Astrocyte of the spinal cord (primary cell): ENCODE measurements at regions not wholly inside any gene's neighbourhood (a gene's known extent, or its start where the extent isn't known, plus 50 kb on each side); places are given as distances from the start of the nearest gene placed in this dataset.

ENCODE experiments used
- DNase-seq: peaks from one replicate; pipeline ENCODE4 v3.0.0; 2011; ENCODE audit warnings: low read depth, low spot score
- H3K4me3 ChIP-seq: 2 replicates; pipeline ENCODE4 v1.5.1; 2011; ENCODE audit warnings: low read depth, mild to moderate bottlenecking, low read length, moderate library complexity
- in situ Hi-C: cut with HindIII; loops from 2 replicates; pipeline ENCODE4 v1.10.0; 2017; ENCODE audit warnings: low sequenced_read_pairs
- TF ChIP-seq, protein P1 (sequence below): IDR thresholded peaks from 2 replicates; pipeline ENCODE4 v1.5.1; 2012; ENCODE audit warnings: low read depth, mild to moderate bottlenecking, low read length, inconsistent platforms

DNA sequence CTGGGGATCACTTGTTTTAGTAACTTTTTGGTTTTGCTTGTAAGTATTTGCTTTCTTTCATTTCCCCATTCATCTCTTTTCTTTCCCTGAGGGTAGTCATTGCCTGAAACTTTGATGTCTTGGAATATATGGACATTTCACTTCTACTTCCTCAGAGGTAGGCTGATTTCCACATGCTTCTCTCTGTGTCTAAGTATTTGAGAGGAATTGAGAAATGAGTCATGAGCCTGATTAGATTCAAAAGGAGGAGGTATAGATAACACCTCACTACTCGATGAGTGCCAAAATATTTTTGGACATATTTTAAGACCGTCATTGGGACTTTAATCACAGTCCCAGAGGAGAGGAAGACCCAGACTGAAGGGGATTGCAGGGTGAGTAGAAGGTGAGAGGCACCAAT is 480.1 kb upstream of the SGO1 start:
- in situ Hi-C loops: no loop called here
- H3K4me3 ChIP-seq: no peak overlapping the region
- no peak for DNase-seq
- TF ChIP-seq, protein P1, sequence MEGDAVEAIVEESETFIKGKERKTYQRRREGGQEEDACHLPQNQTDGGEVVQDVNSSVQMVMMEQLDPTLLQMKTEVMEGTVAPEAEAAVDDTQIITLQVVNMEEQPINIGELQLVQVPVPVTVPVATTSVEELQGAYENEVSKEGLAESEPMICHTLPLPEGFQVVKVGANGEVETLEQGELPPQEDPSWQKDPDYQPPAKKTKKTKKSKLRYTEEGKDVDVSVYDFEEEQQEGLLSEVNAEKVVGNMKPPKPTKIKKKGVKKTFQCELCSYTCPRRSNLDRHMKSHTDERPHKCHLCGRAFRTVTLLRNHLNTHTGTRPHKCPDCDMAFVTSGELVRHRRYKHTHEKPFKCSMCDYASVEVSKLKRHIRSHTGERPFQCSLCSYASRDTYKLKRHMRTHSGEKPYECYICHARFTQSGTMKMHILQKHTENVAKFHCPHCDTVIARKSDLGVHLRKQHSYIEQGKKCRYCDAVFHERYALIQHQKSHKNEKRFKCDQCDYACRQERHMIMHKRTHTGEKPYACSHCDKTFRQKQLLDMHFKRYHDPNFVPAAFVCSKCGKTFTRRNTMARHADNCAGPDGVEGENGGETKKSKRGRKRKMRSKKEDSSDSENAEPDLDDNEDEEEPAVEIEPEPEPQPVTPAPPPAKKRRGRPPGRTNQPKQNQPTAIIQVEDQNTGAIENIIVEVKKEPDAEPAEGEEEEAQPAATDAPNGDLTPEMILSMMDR: no peak

DNA sequence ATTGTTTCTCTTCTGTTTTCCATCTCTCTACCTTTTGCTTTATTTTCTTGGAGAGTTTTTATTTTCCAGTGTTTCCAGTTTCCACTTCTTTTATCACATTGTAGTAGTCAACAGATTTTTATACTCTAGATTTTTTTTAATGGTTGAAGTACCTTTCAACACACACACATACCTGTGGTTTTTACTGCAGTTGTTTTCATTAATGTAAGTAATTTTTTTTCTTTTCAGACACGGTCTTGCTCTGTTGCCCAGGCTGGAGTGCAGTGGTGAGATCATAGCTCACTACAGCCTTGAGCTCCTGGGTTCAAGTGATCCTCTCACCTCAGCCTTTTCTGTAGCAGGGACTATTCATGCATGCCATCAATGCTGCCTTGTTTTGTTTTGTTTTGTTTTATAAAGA is 472.5 kb upstream of the SGO1 start:
- in situ Hi-C loops: no loop called here

DNA sequence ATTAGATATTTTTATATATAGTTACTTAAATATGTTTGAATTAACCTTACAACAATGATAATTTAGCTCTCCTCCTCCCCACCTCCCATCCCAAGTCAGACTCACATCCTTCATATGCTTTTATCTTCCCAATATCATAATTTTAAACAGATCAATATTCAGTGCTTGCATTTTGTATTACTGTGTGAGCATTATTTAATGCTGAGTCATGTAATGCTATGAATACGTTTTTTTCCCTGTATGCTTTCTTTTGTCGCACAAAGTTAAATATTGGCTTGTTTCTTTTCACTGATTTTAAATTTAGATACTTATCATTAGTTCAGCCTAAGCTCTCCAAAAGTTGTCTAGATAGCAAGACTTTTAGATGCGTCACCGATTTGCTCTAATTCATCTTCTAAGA is 471.6 kb upstream of the SGO1 start:
- TF ChIP-seq, protein P1: no peak
- in situ Hi-C loops: no loop called here
- no peak for DNase-seq
- no peak overlapping the region for H3K4me3 ChIP-seq

More for the DNA sequence above, 472.5 kb upstream of the SGO1 start:
- no peak for DNase-seq
- TF ChIP-seq, protein P1: no peak
- H3K4me3 ChIP-seq: no peak overlapping the region

DNA sequence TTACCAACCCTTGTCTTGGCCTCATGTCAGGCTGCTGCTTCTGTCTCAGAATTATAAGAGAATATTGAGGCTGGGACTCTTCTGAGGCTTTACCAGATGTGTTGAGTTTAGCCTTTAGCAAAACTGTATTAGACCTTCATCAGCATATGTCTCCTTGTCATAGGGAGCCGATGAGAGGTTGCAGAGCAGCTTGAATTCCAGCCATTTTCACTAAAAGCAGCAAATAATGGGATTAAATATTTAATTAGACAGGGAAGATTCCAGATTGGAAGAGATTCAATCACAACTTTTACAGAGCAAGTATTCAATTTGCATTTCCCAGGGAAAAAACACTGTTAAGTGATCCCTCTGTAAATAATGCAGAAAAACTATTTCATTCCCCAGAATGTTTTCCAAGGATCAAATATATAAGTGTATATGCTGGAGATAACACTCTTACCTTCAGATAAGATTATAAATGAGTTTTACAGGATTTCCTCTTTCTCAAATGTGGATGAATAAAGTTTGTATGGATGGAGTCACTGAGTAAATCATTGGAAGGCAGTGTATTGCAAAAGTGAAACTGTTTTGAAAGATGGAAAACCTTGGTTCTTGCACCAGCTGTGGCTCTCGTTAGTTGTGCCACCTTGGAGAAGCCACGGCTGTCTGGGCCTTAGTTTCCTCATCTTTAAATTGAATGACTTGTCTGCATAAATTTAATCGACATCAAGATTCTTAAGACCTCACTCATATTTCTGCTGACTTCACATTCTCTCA is 466.4 kb upstream of the SGO1 start:
- in situ Hi-C loops: no loop called here
- DNase-seq: no peak
- no peak overlapping the region for H3K4me3 ChIP-seq
- TF ChIP-seq, protein P1: no peak

DNA sequence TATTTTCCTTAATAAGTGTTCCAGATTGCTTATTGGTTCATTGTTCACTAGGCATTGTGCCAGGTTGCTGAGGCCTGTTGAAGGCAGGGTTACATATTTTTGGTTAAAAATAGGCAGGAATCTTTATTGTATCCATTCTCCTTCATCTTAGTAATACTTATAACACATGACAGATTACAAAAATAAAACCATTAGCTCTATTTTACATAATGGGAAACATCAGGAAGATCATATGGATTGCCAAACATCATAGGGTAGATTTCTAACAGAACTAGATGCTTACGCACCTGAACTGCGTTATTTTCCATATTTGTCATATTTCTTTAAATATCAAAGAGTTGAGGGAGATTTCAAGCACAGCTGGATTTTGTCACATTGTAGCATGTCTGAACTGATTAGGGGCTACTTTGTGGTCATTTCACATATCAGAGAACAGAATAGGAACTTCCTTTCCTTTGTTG is 462.9 kb upstream of the SGO1 start:
- TF ChIP-seq, protein P1: no peak
- no peak overlapping the region for H3K4me3 ChIP-seq
- DNase-seq: peak; percentile 29
- in situ Hi-C loops: no loop called here

DNA sequence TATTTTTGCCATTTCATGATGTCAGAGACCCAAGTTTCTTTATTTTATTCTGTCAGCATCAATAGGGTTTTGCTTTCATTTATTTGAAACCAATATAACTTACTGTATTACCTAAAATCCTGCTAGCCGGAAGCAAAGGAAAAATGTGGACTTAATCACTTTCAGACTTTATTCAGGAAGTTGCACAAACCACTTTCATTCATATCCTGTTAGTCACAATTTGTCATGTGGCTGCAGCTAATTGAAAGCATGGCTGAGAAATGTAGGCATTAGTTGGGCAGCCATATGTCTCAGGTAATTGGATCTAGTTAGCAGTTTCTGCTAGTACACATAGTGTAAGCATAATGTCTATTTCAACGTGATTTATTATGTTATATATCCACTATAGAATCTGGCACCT is 462.3 kb upstream of the SGO1 start:
- TF ChIP-seq, protein P1: no peak
- H3K4me3 ChIP-seq: no peak overlapping the region
- in situ Hi-C loops: no loop called here
- peak; percentile 86 for DNase-seq
